ENCODE measurements at regions not wholly inside any gene's neighbourhood (a gene's known extent, or its start where the extent isn't known, plus 50 kb on each side); places are given as distances from the start of the nearest gene placed in this dataset.

DNA sequence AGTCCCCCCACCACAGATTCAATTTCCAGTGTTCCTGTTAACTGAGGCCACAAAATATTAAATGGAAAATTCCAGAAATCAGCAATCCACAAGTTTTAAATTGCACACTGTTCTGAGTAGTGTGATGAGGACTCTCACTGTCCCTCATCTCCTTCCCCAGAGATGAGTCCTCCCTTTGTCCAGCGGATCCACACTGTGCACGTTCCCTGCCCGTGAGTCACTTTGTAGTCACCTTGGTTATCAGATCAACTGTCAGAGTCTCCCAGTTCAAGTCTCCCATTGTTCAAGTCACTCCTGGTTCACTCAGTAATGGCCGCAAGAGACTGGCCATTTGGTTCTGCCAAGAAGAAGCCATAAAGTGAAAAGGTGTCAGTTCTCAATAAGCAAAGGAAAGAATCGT, 168.6 kb upstream of the AFDN start:
- TF ChIP-seq TEAD4 (IDR thresholded peaks at IDR 0.05), result no peak
- no peak for TF ChIP-seq RAD21 (IDR thresholded peaks at IDR 0.05; ENCODE audit: low read depth)
- no peak for TF ChIP-seq YY1 (IDR thresholded peaks at IDR 0.05; ENCODE audit: low read depth)
- TF ChIP-seq, protein P1, sequence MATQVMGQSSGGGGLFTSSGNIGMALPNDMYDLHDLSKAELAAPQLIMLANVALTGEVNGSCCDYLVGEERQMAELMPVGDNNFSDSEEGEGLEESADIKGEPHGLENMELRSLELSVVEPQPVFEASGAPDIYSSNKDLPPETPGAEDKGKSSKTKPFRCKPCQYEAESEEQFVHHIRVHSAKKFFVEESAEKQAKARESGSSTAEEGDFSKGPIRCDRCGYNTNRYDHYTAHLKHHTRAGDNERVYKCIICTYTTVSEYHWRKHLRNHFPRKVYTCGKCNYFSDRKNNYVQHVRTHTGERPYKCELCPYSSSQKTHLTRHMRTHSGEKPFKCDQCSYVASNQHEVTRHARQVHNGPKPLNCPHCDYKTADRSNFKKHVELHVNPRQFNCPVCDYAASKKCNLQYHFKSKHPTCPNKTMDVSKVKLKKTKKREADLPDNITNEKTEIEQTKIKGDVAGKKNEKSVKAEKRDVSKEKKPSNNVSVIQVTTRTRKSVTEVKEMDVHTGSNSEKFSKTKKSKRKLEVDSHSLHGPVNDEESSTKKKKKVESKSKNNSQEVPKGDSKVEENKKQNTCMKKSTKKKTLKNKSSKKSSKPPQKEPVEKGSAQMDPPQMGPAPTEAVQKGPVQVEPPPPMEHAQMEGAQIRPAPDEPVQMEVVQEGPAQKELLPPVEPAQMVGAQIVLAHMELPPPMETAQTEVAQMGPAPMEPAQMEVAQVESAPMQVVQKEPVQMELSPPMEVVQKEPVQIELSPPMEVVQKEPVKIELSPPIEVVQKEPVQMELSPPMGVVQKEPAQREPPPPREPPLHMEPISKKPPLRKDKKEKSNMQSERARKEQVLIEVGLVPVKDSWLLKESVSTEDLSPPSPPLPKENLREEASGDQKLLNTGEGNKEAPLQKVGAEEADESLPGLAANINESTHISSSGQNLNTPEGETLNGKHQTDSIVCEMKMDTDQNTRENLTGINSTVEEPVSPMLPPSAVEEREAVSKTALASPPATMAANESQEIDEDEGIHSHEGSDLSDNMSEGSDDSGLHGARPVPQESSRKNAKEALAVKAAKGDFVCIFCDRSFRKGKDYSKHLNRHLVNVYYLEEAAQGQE (IDR thresholded peaks at IDR 0.05; ENCODE audit: low read depth), result no peak
- no peak for TF ChIP-seq NFIC (IDR thresholded peaks at IDR 0.05)
- no peak for TF ChIP-seq CREB1 (IDR thresholded peaks at IDR 0.05; ENCODE audit: low read depth)
- no peak for TF ChIP-seq TAF1 (IDR thresholded peaks at IDR 0.05; ENCODE audit: low read depth)
- TF ChIP-seq, protein P2, sequence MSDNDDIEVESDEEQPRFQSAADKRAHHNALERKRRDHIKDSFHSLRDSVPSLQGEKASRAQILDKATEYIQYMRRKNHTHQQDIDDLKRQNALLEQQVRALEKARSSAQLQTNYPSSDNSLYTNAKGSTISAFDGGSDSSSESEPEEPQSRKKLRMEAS (IDR thresholded peaks at IDR 0.05), result no peak
- no peak for TF ChIP-seq TCF12 (IDR thresholded peaks at IDR 0.05; ENCODE audit: low read depth)
- TF ChIP-seq EP300 (IDR thresholded peaks at IDR 0.05; ENCODE audit: borderline replicate concordance), result no peak
